HL-60 (cell line): ENCODE measurements at regions not wholly inside any gene's neighbourhood (a gene's known extent, or its start where the extent isn't known, plus 50 kb on each side); places are given as distances from the start of the nearest gene placed in this dataset.

ENCODE experiments used
- DNase-seq, 2 experiments: peaks; one replicate each; pipeline ENCODE4 v3.0.0-alpha.2; 2010 to 2020; ENCODE audit warnings: low read depth in 1 of 2, low spot score in 1 of 2
- H3K27ac ChIP-seq: fragments of 250-450 bp; sonication (Bioruptor Pico); replicated peaks from 2 replicates; pipeline ENCODE4 v1.5.1; 2020; ENCODE audit warnings: mild to moderate bottlenecking, moderate library complexity
- H3K27me3 ChIP-seq: fragments of 250-450 bp; sonication (Bioruptor Pico); 2 replicates; pipeline ENCODE4 v1.5.1; 2021; ENCODE audit warnings: mild to moderate bottlenecking, moderate library complexity; ENCODE audit not compliant: insufficient read depth, poor library complexity, severe bottlenecking
- H3K4me3 ChIP-seq: replicated peaks from 2 replicates; pipeline ENCODE4 v1.5.1; 2011; ENCODE audit warnings: mild to moderate bottlenecking, control low read depth, low read length; ENCODE audit not compliant: insufficient read depth
- GABPA ChIP-seq: IDR thresholded peaks from 2 replicates; pipeline ENCODE4 v1.6.1; 2012; ENCODE audit warnings: low read depth
- POLR2AphosphoS5 ChIP-seq: IDR thresholded peaks from 2 replicates; pipeline ENCODE4 v1.6.1; 2012; ENCODE audit warnings: low read depth
- REST ChIP-seq: IDR thresholded peaks from 2 replicates; pipeline ENCODE4 v1.6.1; 2012; ENCODE audit warnings: low read depth; ENCODE audit not compliant: insufficient replicate concordance
- SPI1 ChIP-seq: IDR thresholded peaks from 2 replicates; pipeline ENCODE4 v1.6.1; 2012; ENCODE audit warnings: low read depth, mild to moderate bottlenecking, borderline replicate concordance
- TF ChIP-seq, protein P1 (sequence below): IDR thresholded peaks from one replicate; pipeline ENCODE4 v1.5.1; 2011; ENCODE audit warnings: low read length, control low read depth, inconsistent platforms; ENCODE audit not compliant: insufficient read depth

DNA sequence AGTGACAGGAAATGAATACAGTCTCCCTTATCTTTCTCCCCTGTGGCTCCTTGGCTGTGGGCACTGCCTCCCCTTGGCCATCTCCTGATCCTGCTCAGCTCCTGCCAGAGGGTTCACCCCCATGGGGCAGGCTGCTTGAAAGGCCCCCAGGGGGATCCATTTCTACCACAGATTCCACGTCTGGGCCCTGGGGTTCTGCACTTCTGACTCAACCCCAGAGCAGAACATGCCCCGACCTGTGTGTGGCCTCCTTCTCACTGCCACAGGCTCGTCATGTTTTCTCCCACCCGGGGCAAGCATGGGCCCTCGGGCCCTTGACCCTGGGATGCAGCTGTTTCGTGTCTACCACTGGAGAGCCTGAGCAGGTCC, 122.2 kb downstream of the ACKR3 start:
- no peak overlapping the region for H3K27ac ChIP-seq
- no peak for TF ChIP-seq SPI1
- TF ChIP-seq, protein P1, sequence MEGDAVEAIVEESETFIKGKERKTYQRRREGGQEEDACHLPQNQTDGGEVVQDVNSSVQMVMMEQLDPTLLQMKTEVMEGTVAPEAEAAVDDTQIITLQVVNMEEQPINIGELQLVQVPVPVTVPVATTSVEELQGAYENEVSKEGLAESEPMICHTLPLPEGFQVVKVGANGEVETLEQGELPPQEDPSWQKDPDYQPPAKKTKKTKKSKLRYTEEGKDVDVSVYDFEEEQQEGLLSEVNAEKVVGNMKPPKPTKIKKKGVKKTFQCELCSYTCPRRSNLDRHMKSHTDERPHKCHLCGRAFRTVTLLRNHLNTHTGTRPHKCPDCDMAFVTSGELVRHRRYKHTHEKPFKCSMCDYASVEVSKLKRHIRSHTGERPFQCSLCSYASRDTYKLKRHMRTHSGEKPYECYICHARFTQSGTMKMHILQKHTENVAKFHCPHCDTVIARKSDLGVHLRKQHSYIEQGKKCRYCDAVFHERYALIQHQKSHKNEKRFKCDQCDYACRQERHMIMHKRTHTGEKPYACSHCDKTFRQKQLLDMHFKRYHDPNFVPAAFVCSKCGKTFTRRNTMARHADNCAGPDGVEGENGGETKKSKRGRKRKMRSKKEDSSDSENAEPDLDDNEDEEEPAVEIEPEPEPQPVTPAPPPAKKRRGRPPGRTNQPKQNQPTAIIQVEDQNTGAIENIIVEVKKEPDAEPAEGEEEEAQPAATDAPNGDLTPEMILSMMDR, result no peak
- no peak for TF ChIP-seq REST
- TF ChIP-seq GABPA, result no peak
- TF ChIP-seq POLR2AphosphoS5, result no peak
- DNase-seq, result no peak
- no peaks in the 10 kb centered on the region for H3K27me3 ChIP-seq
- H3K4me3 ChIP-seq, result no peak overlapping the region

DNA sequence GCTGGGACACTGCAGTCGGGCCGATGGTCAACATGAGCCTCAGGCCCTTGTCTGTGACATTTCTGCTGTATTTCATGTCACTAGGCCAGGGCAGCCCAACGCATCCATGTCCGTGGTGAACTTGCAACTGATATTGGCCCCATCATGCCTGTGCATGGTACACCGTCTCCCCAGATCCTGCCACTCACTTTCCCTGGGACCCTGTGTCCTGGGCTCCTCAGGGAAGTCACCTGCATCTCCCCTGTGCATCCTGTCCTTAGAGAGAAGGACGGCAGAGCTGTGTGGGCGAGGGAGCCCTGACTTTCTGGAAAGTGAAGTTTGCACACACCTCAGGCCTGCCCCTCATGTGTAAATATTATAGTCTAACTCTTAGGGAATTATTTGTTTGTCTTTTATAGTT, 123.3 kb downstream of the ACKR3 start:
- TF ChIP-seq SPI1 (no peak), GABPA (no peak), POLR2AphosphoS5 (no peak), REST (no peak)
- TF ChIP-seq, protein P1, result no peak
- H3K27me3 ChIP-seq, result no peaks in the 10 kb centered on the region
- H3K4me3 ChIP-seq, result no peak overlapping the region
- DNase-seq, result no peak
- no peak overlapping the region for H3K27ac ChIP-seq

DNA sequence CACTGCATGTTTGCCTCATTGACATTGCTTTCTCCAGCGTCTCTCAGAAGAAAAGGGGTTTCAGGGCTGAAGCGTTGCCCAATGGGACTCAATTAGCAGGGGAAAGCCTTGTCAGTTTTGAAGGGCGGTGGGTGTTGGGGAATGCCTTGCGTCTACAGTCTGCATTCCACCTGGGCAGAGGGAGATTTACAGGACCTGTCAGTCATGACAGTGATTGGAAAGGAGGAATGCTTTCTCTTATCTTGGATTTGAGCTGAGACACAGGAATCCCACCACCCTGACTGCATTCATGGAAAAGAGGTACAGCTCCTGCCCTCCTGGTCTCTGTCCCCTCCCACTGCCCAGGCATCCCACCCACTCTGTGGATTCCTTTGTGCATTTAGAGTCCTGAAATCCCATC, 123.9 kb downstream of the ACKR3 start:
- no peak for DNase-seq
- H3K4me3 ChIP-seq, result no peak overlapping the region
- H3K27ac ChIP-seq, result no peak overlapping the region
- no peak for TF ChIP-seq SPI1
- TF ChIP-seq POLR2AphosphoS5, result no peak
- H3K27me3 ChIP-seq, result no peaks in the 10 kb centered on the region

- no peak overlapping the region for H3K27ac ChIP-seq
- no peak overlapping the region for H3K4me3 ChIP-seq
- no peaks in the 10 kb centered on the region for H3K27me3 ChIP-seq
- DNase-seq, result no peak
- TF ChIP-seq REST (no peak), POLR2AphosphoS5 (no peak)
Measured at GRCh38 chr2:236694146-236694888, 124.7 kb downstream of the ACKR3 start.
